ENCODE measurements at regions not wholly inside any gene's neighbourhood (a gene's known extent, or its start where the extent isn't known, plus 50 kb on each side); places are given as distances from the start of the nearest gene placed in this dataset.
A peak's percentile ranks its signal among the peaks of the same experiment; 100 is the strongest.
"Not testable (repeated sequence)": the region's sequence is repeated elsewhere in the genome, so short reads cannot be mapped to it uniquely, and the experiment has no call there.

DNA sequence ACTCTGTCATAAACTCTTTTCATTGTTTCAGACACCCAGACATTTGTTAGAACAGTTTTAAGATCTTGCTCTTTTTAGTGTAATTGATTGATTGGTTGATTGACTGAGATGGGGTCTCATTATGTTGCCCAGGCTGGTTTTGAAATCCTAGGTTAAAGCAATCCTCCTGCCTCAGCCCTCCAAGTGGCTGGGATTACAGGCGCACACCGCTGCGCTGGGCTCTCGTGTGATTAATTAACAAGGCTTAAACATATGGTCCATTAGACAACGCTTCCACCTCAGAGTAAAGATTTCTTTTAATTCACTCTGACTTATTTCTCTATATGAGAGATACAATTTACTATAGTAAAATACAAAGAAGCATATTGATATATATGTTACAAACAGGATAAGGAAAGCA is 114.0 kb upstream of the C2CD4B start:
- H3K27ac ChIP-seq (ENCODE audit: low read depth, low read length, poor library complexity, severe bottlenecking), result no peak overlapping the region
- H3K79me2 ChIP-seq (ENCODE audit: insufficient read depth, low read depth, low read length), result no peaks in the 10 kb centered on the region
- POLR2A ChIA-PET, result interaction anchor here (0.6 kb wide), 1 partner anchor 19 kb away, joined by 3 read pairs; no protein-coding TSS in a partner anchor
- H3K9me2 ChIP-seq (ENCODE audit: insufficient read depth, low read length), result no peaks in the 10 kb centered on the region
- BruUV-seq (replicated peaks), result no TSS peak
- no peak overlapping the region for H2AFZ ChIP-seq (ENCODE audit: low read length)
- no peak overlapping the region for H3K4me2 ChIP-seq (ENCODE audit: low read length)
- CTCF ChIA-PET (ENCODE audit: unreplicated experiment), result no interaction called here
- H3K4me3 ChIP-seq (ENCODE audit: low read depth, low read length, poor library complexity, severe bottlenecking), result no peak overlapping the region
- no peaks in the 10 kb centered on the region for H3K9me3 ChIP-seq (ENCODE audit: low read length)
- DNase-seq (ENCODE audit: low spot score), result no peak
- H3K36me3 ChIP-seq (ENCODE audit: insufficient read depth, low read length), result no peaks in the 10 kb centered on the region
- H4K20me1 ChIP-seq (ENCODE audit: insufficient read depth, low read length), result no peaks in the 10 kb centered on the region
- no peaks in the 10 kb centered on the region for H3K4me1 ChIP-seq (ENCODE audit: insufficient read depth, low read length, poor library complexity, severe bottlenecking)
- intact Hi-C loops (cut with micrococcal nuclease; ENCODE audit: unreplicated experiment), result no loop called here
- TF ChIP-seq CTCF (conservative IDR thresholded peaks at IDR 0.05; ENCODE audit: low read length) (no peak), EZH2phosphoT487 (IDR thresholded peaks at IDR 0.05; ENCODE audit: borderline replicate concordance, low read depth, low read length) (no peak)

DNA sequence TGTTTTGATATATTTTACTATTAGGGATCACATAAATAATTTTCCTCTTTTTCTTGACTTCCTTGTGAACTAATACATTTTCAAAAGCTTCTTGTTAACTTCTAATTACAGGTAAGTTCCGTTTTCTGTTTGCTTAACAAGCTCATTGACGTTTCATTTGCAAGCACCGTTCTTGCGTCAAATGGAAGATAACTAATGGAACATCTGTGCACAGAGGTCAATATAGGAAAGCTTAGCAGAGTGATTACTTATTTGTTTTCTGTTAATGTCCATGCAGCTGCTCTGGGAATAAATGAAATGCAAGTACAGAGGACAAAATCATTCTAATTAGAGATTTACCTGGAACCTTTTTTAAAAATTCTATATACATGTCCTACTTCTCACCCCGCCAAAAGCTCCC is 115.5 kb upstream of the C2CD4B start:
- Histone ChIP-seq H3K9me2 (ENCODE audit: insufficient read depth, low read length) (no peaks in the 10 kb centered on the region), H3K4me1 (ENCODE audit: insufficient read depth, low read length, poor library complexity, severe bottlenecking) (no peaks in the 10 kb centered on the region), H2AFZ (ENCODE audit: low read length) (no peak overlapping the region), H3K9me3 (ENCODE audit: low read length) (no peaks in the 10 kb centered on the region), H3K36me3 (ENCODE audit: insufficient read depth, low read length) (no peaks in the 10 kb centered on the region), H3K4me3 (ENCODE audit: low read depth, low read length, poor library complexity, severe bottlenecking) (peak overlapping the region; percentile 39), H3K27ac (ENCODE audit: low read depth, low read length, poor library complexity, severe bottlenecking) (no peak overlapping the region), H4K20me1 (ENCODE audit: insufficient read depth, low read length) (no peaks in the 10 kb centered on the region), H3K79me2 (ENCODE audit: insufficient read depth, low read depth, low read length) (no peaks in the 10 kb centered on the region), H3K4me2 (ENCODE audit: low read length) (no peak overlapping the region)
- TF ChIP-seq EZH2phosphoT487 (IDR thresholded peaks at IDR 0.05; ENCODE audit: borderline replicate concordance, low read depth, low read length) (no peak), CTCF (conservative IDR thresholded peaks at IDR 0.05; ENCODE audit: low read length) (no peak)
- intact Hi-C loops (cut with micrococcal nuclease; ENCODE audit: unreplicated experiment), result no loop called here
- DNase-seq (ENCODE audit: low spot score), result no peak
- CTCF ChIA-PET (ENCODE audit: unreplicated experiment), result no interaction called here
- POLR2A ChIA-PET, result no interaction called here
- TSS peak; percentile 71 for BruUV-seq (replicated peaks)

GRCh38 chr15:62281801-62282200 is 116.7 kb upstream of the C2CD4B start:
- H2AFZ ChIP-seq (ENCODE audit: low read length), result peak overlapping the region; percentile 5; the same call in 1 of the 2 replicates
- peak; percentile 38 for DNase-seq (ENCODE audit: low spot score)
- H3K27ac ChIP-seq (ENCODE audit: low read depth, low read length, poor library complexity, severe bottlenecking); H3K4me2 ChIP-seq (ENCODE audit: low read length); H4K20me1 ChIP-seq (ENCODE audit: insufficient read depth, low read length); H3K9me2 ChIP-seq (ENCODE audit: insufficient read depth, low read length); intact Hi-C loops (cut with micrococcal nuclease; ENCODE audit: unreplicated experiment); H3K9me3 ChIP-seq (ENCODE audit: low read length); H3K79me2 ChIP-seq (ENCODE audit: insufficient read depth, low read depth, low read length); CTCF ChIA-PET (ENCODE audit: unreplicated experiment); H3K36me3 ChIP-seq (ENCODE audit: insufficient read depth, low read length); H3K4me1 ChIP-seq (ENCODE audit: insufficient read depth, low read length, poor library complexity, severe bottlenecking); POLR2A ChIA-PET; BruUV-seq (replicated peaks): not testable (repeated sequence)
- peak overlapping the region; percentile 50 for H3K4me3 ChIP-seq (ENCODE audit: low read depth, low read length, poor library complexity, severe bottlenecking)
